Loucy (cell line): ENCODE measurements at regions not wholly inside any gene's neighbourhood (a gene's known extent, or its start where the extent isn't known, plus 50 kb on each side); places are given as distances from the start of the nearest gene placed in this dataset.
"Not testable (repeated sequence)": the region's sequence is repeated elsewhere in the genome, so short reads cannot be mapped to it uniquely, and the experiment has no call there.

Experiments used
- H2AFZ ChIP-seq: fragments of 200-600 bp; sonication (generic); 2 replicates; pipeline ENCODE4 v1.6.0; 2016; ENCODE audit warnings: antibody characterized with exemption, mild to moderate bottlenecking, low read length, moderate library complexity
- H3F3A ChIP-seq: fragments of 200-600 bp; 2 replicates; pipeline ENCODE4 v1.6.0; 2016; ENCODE audit warnings: antibody characterized with exemption, low read depth, mild to moderate bottlenecking
- H3K27me3 ChIP-seq: fragments of 200-600 bp; sonication (generic); 2 replicates; pipeline ENCODE4 v1.6.1; 2014; ENCODE audit warnings: low read length, mild to moderate bottlenecking; ENCODE audit not compliant: insufficient read depth, poor library complexity, severe bottlenecking
- H3K36me3 ChIP-seq: fragments of 200-600 bp; sonication (generic); 2 replicates; pipeline ENCODE4 v1.6.1; 2016; ENCODE audit warnings: low read length; ENCODE audit not compliant: insufficient read depth
- H3K4me1 ChIP-seq: fragments of 200-600 bp; sonication (generic); 2 replicates; pipeline ENCODE4 v1.5.1; 2014; ENCODE audit warnings: low read length, mild to moderate bottlenecking; ENCODE audit not compliant: insufficient read depth, poor library complexity, severe bottlenecking
- H3K4me2 ChIP-seq: fragments of 200-600 bp; sonication (generic); 2 replicates; pipeline ENCODE4 v1.6.0; 2014; ENCODE audit warnings: antibody characterized with exemption, low read length, low read depth, mild to moderate bottlenecking; ENCODE audit not compliant: poor library complexity, severe bottlenecking
- H3K4me3 ChIP-seq: fragments of 200-600 bp; sonication (generic); 2 replicates; pipeline ENCODE4 v1.5.1; 2014; ENCODE audit warnings: low read length, mild to moderate bottlenecking, mixed read lengths; ENCODE audit not compliant: poor library complexity, severe bottlenecking
- H3K79me2 ChIP-seq: fragments of 200-600 bp; sonication (generic); 2 replicates; pipeline ENCODE4 v1.6.1; 2014; ENCODE audit warnings: low read length; ENCODE audit not compliant: insufficient read depth
- H3K9ac ChIP-seq: fragments of 200-600 bp; sonication (generic); 2 replicates; pipeline ENCODE4 v1.6.0; 2014; ENCODE audit warnings: mild to moderate bottlenecking, low read depth, low read length, moderate library complexity; ENCODE audit not compliant: poor library complexity, severe bottlenecking
- H3K9me2 ChIP-seq: fragments of 200-600 bp; sonication (generic); replicated peaks from 2 replicates; pipeline ENCODE4 v1.6.1; 2016; ENCODE audit warnings: low read depth, low read length, mixed read lengths
- H3K9me3 ChIP-seq: fragments of 200-600 bp; sonication (generic); 2 replicates; pipeline ENCODE4 v1.6.1; 2014; ENCODE audit warnings: mild to moderate bottlenecking, antibody characterized with exemption, low read length, low read depth; ENCODE audit not compliant: insufficient read depth
- H4K20me1 ChIP-seq: fragments of 200-600 bp; sonication (generic); 2 replicates; pipeline ENCODE4 v1.6.0; 2014; ENCODE audit warnings: antibody characterized with exemption, low read length, mild to moderate bottlenecking; ENCODE audit not compliant: insufficient read depth, poor library complexity, severe bottlenecking
- EZH2phosphoT487 ChIP-seq: fragments of 200-600 bp; IDR thresholded peaks from 2 replicates; pipeline ENCODE4 v1.6.1; 2018; ENCODE audit warnings: antibody characterized with exemption, mild to moderate bottlenecking, moderate library complexity, borderline replicate concordance
- TF ChIP-seq, protein P1 (sequence below): fragments of 200-600 bp; sonication (generic); conservative IDR thresholded peaks from 2 replicates; pipeline ENCODE4 v1.5.1; 2014; ENCODE audit warnings: mild to moderate bottlenecking, antibody characterized with exemption, low read length

- Histone ChIP-seq H3K4me3 (peak overlapping the region; percentile 10), H3F3A (no peaks in the 10 kb centered on the region), H3K4me1 (peaks cover 34% of the 10 kb centered on the region), H3K79me2 (no peaks in the 10 kb centered on the region), H4K20me1 (no peaks in the 10 kb centered on the region), H3K27me3 (no peaks in the 10 kb centered on the region), H3K4me2 (peak overlapping the region; percentile 19), H2AFZ (no peak overlapping the region), H3K9me3 (no peaks in the 10 kb centered on the region), H3K36me3 (no peaks in the 10 kb centered on the region), H3K9me2 (no peaks in the 10 kb centered on the region), H3K9ac (no peak overlapping the region)
- TF ChIP-seq EZH2phosphoT487: no peak
- TF ChIP-seq, protein P1, sequence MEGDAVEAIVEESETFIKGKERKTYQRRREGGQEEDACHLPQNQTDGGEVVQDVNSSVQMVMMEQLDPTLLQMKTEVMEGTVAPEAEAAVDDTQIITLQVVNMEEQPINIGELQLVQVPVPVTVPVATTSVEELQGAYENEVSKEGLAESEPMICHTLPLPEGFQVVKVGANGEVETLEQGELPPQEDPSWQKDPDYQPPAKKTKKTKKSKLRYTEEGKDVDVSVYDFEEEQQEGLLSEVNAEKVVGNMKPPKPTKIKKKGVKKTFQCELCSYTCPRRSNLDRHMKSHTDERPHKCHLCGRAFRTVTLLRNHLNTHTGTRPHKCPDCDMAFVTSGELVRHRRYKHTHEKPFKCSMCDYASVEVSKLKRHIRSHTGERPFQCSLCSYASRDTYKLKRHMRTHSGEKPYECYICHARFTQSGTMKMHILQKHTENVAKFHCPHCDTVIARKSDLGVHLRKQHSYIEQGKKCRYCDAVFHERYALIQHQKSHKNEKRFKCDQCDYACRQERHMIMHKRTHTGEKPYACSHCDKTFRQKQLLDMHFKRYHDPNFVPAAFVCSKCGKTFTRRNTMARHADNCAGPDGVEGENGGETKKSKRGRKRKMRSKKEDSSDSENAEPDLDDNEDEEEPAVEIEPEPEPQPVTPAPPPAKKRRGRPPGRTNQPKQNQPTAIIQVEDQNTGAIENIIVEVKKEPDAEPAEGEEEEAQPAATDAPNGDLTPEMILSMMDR: no peak
Observed at GRCh38 chr10:120105492-120105891, 213.0 kb downstream of the SEC23IP start.

GRCh38 chr10:120108916-120109315 lies 216.4 kb downstream of the SEC23IP start:
- H3K9ac ChIP-seq: no peak overlapping the region
- no peak overlapping the region for H2AFZ ChIP-seq
- H3K79me2 ChIP-seq: no peaks in the 10 kb centered on the region
- no peak for TF ChIP-seq EZH2phosphoT487
- TF ChIP-seq, protein P1: no peak
- no peak overlapping the region for H3K4me2 ChIP-seq
- no peak overlapping the region for H3K4me3 ChIP-seq
- H3K27me3 ChIP-seq: no peaks in the 10 kb centered on the region
- H3K9me3 ChIP-seq: no peaks in the 10 kb centered on the region
- peaks cover 28% of the 10 kb centered on the region for H3K4me1 ChIP-seq
- no peaks in the 10 kb centered on the region for H3K36me3 ChIP-seq
- no peaks in the 10 kb centered on the region for H3K9me2 ChIP-seq
- H4K20me1 ChIP-seq: no peaks in the 10 kb centered on the region
- no peaks in the 10 kb centered on the region for H3F3A ChIP-seq

DNA sequence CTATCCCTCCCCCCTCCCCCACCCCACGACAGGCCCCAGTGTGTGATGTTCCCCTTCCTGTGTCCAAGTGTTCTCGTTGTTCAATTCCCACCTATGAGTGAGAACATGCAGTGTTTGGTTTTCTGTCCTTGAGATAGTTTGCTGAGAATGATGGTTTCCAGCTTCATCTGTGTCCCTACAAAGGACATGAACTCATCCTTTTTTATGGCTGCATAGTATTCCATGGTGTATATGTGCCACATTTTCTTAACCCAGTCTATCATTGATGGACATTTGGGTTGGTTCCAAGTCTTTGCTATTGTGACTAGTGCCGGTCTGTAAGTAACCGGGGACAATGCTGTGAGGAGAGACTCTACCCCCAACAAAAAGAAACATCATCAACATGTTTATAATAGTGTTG lies 217.2 kb downstream of the SEC23IP start:
- H3F3A ChIP-seq, H3K79me2 ChIP-seq, H2AFZ ChIP-seq, H3K9ac ChIP-seq, H3K4me2 ChIP-seq, H3K4me3 ChIP-seq, H3K27me3 ChIP-seq, H3K9me3 ChIP-seq, H4K20me1 ChIP-seq, H3K36me3 ChIP-seq, H3K9me2 ChIP-seq: not testable (repeated sequence)
- H3K4me1 ChIP-seq: peaks cover 20% of the 10 kb centered on the region

GRCh38 chr10:120110196-120110595 lies 217.7 kb downstream of the SEC23IP start:
- no peak overlapping the region for H3K9ac ChIP-seq
- no peaks in the 10 kb centered on the region for H3K27me3 ChIP-seq
- H3K4me3 ChIP-seq: no peak overlapping the region
- no peak overlapping the region for H2AFZ ChIP-seq
- no peak for TF ChIP-seq EZH2phosphoT487
- TF ChIP-seq, protein P1: no peak
- no peaks in the 10 kb centered on the region for H3F3A ChIP-seq
- no peaks in the 10 kb centered on the region for H3K36me3 ChIP-seq
- no peaks in the 10 kb centered on the region for H3K79me2 ChIP-seq
- no peaks in the 10 kb centered on the region for H3K9me3 ChIP-seq
- no peaks in the 10 kb centered on the region for H4K20me1 ChIP-seq
- peaks cover 16% of the 10 kb centered on the region for H3K4me1 ChIP-seq
- H3K4me2 ChIP-seq: no peak overlapping the region
- H3K9me2 ChIP-seq: no peaks in the 10 kb centered on the region
